Vagina (tissue), 2 donors: ENCODE measurements at regions not wholly inside any gene's neighbourhood (a gene's known extent, or its start where the extent isn't known, plus 50 kb on each side); places are given as distances from the start of the nearest gene placed in this dataset.

Experiments used
- POLR2A ChIP-seq, 2 donors: fragments of 450-650 bp; IDR thresholded peaks; one replicate each; pipeline ENCODE4 v1.6.1; 2017; ENCODE audit warnings: antibody characterized with exemption in 2 of 2, mild to moderate bottlenecking in 2 of 2, moderate library complexity in 2 of 2
- POLR2AphosphoS5 ChIP-seq, 2 donors: sonication (generic); formaldehyde crosslinking; IDR thresholded peaks; one replicate each; pipeline ENCODE4 v1.9.0; 2017; ENCODE audit warnings: antibody characterized with exemption in 2 of 2, mild to moderate bottlenecking in 2 of 2, low read depth in 1 of 2; ENCODE audit not compliant: insufficient read depth in 1 of 2
- TF ChIP-seq, protein P1 (sequence below), 3 experiments: fragments of 450-650 bp in 2 of 3; fragments of 200-600 bp in 1 of 3; sonication (generic) in 1 of 3; IDR thresholded peaks; one replicate each; pipeline ENCODE4 v1.5.1; 2017 to 2019; ENCODE audit warnings: antibody characterized with exemption in 3 of 3, mild to moderate bottlenecking in 2 of 3, moderate library complexity in 2 of 3

DNA sequence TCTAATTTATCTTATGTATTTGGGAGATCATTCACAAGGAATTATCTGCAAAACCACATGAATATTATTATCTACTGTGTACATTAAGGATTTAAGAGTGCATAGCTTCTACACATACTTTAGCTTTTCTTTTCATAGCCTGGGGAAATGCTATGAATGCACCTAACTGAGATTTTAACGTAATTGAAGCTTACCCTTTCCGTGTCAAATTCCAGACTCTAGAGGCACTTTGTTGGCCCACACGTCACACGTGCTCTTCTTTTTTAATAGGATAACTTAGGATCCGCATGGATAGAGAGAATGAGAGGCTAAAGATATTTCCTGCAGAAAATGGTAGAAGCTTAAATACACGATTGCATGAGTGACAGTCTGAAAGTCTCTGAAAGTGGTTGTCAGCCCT is 481.1 kb downstream of the PCNX1 start:
- TF ChIP-seq, protein P1, sequence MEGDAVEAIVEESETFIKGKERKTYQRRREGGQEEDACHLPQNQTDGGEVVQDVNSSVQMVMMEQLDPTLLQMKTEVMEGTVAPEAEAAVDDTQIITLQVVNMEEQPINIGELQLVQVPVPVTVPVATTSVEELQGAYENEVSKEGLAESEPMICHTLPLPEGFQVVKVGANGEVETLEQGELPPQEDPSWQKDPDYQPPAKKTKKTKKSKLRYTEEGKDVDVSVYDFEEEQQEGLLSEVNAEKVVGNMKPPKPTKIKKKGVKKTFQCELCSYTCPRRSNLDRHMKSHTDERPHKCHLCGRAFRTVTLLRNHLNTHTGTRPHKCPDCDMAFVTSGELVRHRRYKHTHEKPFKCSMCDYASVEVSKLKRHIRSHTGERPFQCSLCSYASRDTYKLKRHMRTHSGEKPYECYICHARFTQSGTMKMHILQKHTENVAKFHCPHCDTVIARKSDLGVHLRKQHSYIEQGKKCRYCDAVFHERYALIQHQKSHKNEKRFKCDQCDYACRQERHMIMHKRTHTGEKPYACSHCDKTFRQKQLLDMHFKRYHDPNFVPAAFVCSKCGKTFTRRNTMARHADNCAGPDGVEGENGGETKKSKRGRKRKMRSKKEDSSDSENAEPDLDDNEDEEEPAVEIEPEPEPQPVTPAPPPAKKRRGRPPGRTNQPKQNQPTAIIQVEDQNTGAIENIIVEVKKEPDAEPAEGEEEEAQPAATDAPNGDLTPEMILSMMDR (IDR thresholded peaks at IDR 0.05), result no peak
- TF ChIP-seq POLR2AphosphoS5 (IDR thresholded peaks at IDR 0.05; ENCODE audit: insufficient read depth in 1 of 2, low read depth in 1 of 2), result no peak
- TF ChIP-seq POLR2A (IDR thresholded peaks at IDR 0.05), result no peak
